Pancreas (tissue), 10 donors: ENCODE measurements at regions not wholly inside any gene's neighbourhood (a gene's known extent, or its start where the extent isn't known, plus 50 kb on each side); places are given as distances from the start of the nearest gene placed in this dataset.

ENCODE experiments used
- ATAC-seq, 4 donors: fragments of 200-7000 bp; cut with Tn5 transposase; one replicate each; pipeline versions ENCODE4 v1.8.0 to v1.9.1; 2020; ENCODE audit warnings: mild to moderate bottlenecking in 4 of 4, moderate library complexity in 4 of 4
- DNase-seq, 6 donors: peaks; one replicate each; pipeline ENCODE4 v3.0.0-alpha.2; 2020
- FAIRE-seq: peaks from 2 replicates; lab custom pipeline; 2012; peaks lifted over from hg19 to GRCh38; lab: Jason Lieb, UNC
- H3K27ac ChIP-seq, 4 donors: fragments of 200-600 bp; sonication (generic); 1 replicate in 3 of 4; 2 replicates in 1 of 4; pipeline versions ENCODE4 v1.5.0 to v1.8.0; 2020
- H3K27me3 ChIP-seq, 4 donors: fragments of 200-600 bp; one replicate each; pipeline ENCODE4 v1.8.0; 2021
- H3K36me3 ChIP-seq, 3 donors: fragments of 200-600 bp; sonication (generic) in 1 of 3; one replicate each; pipeline versions ENCODE4 v1.5.0 to v1.8.0; 2020 to 2021
- H3K4me1 ChIP-seq, 3 donors: fragments of 200-600 bp; one replicate each; pipeline ENCODE4 v1.8.0; 2021
- H3K4me3 ChIP-seq, 4 donors: fragments of 200-600 bp; sonication (generic) in 2 of 4; one replicate each; pipeline versions ENCODE4 v1.5.0 to v1.8.0; 2020 to 2021
- H3K9me3 ChIP-seq, 4 donors: fragments of 200-600 bp; one replicate each; pipeline ENCODE4 v1.8.0; 2021
- CTCF ChIP-seq, 4 donors: fragments of 200-600 bp; sonication (generic) in 3 of 4; IDR thresholded peaks; one replicate each; pipeline versions ENCODE4 v1.5.0 to v1.8.0; 2021; ENCODE audit warnings: antibody characterized with exemption in 4 of 4
- WGBS, 2 donors: extraction: QIAGEN DNeasy Blood & Tissue Kit; methylation state at CpG; one replicate each; pipeline ENCODE4 v1.1.7; 2013; 5-methylcytosine and 5-hydroxymethylcytosine counted together
- intact Hi-C, 3 donors: fragments of 100-400 bp; cut with DNase I; formaldehyde crosslinking; loops; one replicate each; pipeline versions ENCODE4 v1.11.1 to v1.14.2; 2022
- donor health status: healthy with polysubstance abuse.
- donor health status: DM: no; HTN: no; CAD: no; lungs with moderate emphysema.
- donor health status: DM: no; HTN: no; CAD: no.
- donor health status: control.
- donor health status: control.
- donor health status: Bipolar disorder and iron deficiency.
- donor health status: DM: yes; HTN: yes; CAD: no.
- donor health status: DM: no; HTN: no; CAD: no.
- donor health status: DM: no; HTN: no; CAD: no.
- donor health status: DM: yes; HTN: yes; CAD: no.

GRCh38 chr18:79586436-79587225 lies 93.0 kb upstream of the CTDP1 start:
- ATAC-seq (no peak), FAIRE-seq (no peak), DNase-seq (peak in 4 of 6 donors; percentile 8 to 66 (median 30))
- 70 to 75% methylated on average over 34 of the region's 34 CpGs for WGBS, 2 donors
- no peak for TF ChIP-seq CTCF (IDR thresholded peaks at IDR 0.05)
- H3K27ac ChIP-seq, result no peak overlapping the region
- H3K9me3 ChIP-seq, result no peaks in the 10 kb centered on the region
- H3K27me3 ChIP-seq, result no peaks in the 10 kb centered on the region
- H3K36me3 ChIP-seq, result no peaks in the 10 kb centered on the region
- intact Hi-C loops, result no loop called here
- H3K4me1 ChIP-seq, result no peaks in the 10 kb centered on the region
- H3K4me3 ChIP-seq, result no peak overlapping the region

- WGBS, 2 donors, result 73 to 78% methylated on average over 16 of the region's 16 CpGs
- Histone ChIP-seq H3K9me3 (no peaks in the 10 kb centered on the region), H3K27ac (no peak overlapping the region), H3K36me3 (no peaks in the 10 kb centered on the region), H3K27me3 (no peaks in the 10 kb centered on the region), H3K4me3 (no peak overlapping the region), H3K4me1 (no peaks in the 10 kb centered on the region)
- intact Hi-C loops, result no loop called here
- DNase-seq (peak in 4 of 6 donors; percentile 6 to 45 (median 24)), ATAC-seq (no peak), FAIRE-seq (no peak)
- no peak for TF ChIP-seq CTCF (IDR thresholded peaks at IDR 0.05)
Observed at GRCh38 chr18:79587226-79587741, 92.3 kb upstream of the CTDP1 start.

GRCh38 chr18:79587779-79588635 lies 91.6 kb upstream of the CTDP1 start:
- ATAC-seq (no peak), FAIRE-seq (no peak), DNase-seq (peak in 3 of 6 donors; percentile 12 to 44 (median 40))
- intact Hi-C loops, result no loop called here
- Histone ChIP-seq H3K36me3 (no peaks in the 10 kb centered on the region), H3K9me3 (no peaks in the 10 kb centered on the region), H3K27ac (peak overlapping the region in 2 of 4 donors; percentile 15 to 28), H3K27me3 (no peaks in the 10 kb centered on the region), H3K4me1 (no peaks in the 10 kb centered on the region), H3K4me3 (no peak overlapping the region)
- 75 to 82% methylated on average over 30 to 32 of the region's 32 CpGs for WGBS, 2 donors
- TF ChIP-seq CTCF (IDR thresholded peaks at IDR 0.05), result no peak

GRCh38 chr18:79588636-79589481 lies 90.7 kb upstream of the CTDP1 start:
- intact Hi-C loops, result no loop called here

More at GRCh38 chr18:79588636-79589481, 90.7 kb upstream of the CTDP1 start:
- Histone ChIP-seq H3K4me1 (no peaks in the 10 kb centered on the region), H3K4me3 (no peak overlapping the region), H3K36me3 (no peaks in the 10 kb centered on the region), H3K27ac (peak overlapping the region in 2 of 4 donors; percentile 15 to 28), H3K27me3 (no peaks in the 10 kb centered on the region), H3K9me3 (no peaks in the 10 kb centered on the region)
- ATAC-seq (peak; percentile 68 to 82 (median 78)), DNase-seq (peak; percentile 39 to 78 (median 54)), FAIRE-seq (no peak)
- WGBS, 2 donors, result 38 to 40% methylated on average over 38 of the region's 38 CpGs
- no peak for TF ChIP-seq CTCF (IDR thresholded peaks at IDR 0.05)
